Spleen (tissue), 11 donors: ENCODE measurements at regions not wholly inside any gene's neighbourhood (a gene's known extent, or its start where the extent isn't known, plus 50 kb on each side); places are given as distances from the start of the nearest gene placed in this dataset.

ENCODE experiments used
- DNase-seq: peaks from one replicate; pipeline ENCODE4 v3.0.0-alpha.2; 2020
- H3K27ac ChIP-seq, 8 donors: fragments of 200-600 bp; sonication (generic) in 7 of 8; 1 replicate in 4 of 8; 2 replicates in 4 of 8; pipeline versions ENCODE4 v1.5.0 to v1.8.0; 2016 to 2021; ENCODE audit warnings: inconsistent platforms in 4 of 8, mild to moderate bottlenecking in 4 of 8, moderate library complexity in 1 of 8
- H3K27me3 ChIP-seq, 7 donors: fragments of 200-600 bp; sonication (generic) in 6 of 7; replicated peaks in 1 of 7; 1 replicate in 4 of 7; 2 replicates in 3 of 7; pipeline versions ENCODE4 v1.5.0 to v1.8.0; 2016 to 2021; ENCODE audit warnings: inconsistent platforms in 3 of 7, mild to moderate bottlenecking in 1 of 7
- H3K36me3 ChIP-seq, 6 donors: fragments of 200-600 bp; sonication (generic) in 5 of 6; 1 replicate in 4 of 6; 2 replicates in 2 of 6; pipeline versions ENCODE4 v1.5.0 to v1.8.0; 2016 to 2021; ENCODE audit warnings: inconsistent platforms in 2 of 6
- H3K4me1 ChIP-seq, 6 donors: fragments of 200-600 bp; sonication (generic) in 5 of 6; 1 replicate in 3 of 6; 2 replicates in 3 of 6; pipeline versions ENCODE4 v1.5.0 to v1.8.0; 2016 to 2021; ENCODE audit warnings: inconsistent platforms in 3 of 6
- H3K4me3 ChIP-seq, 8 donors: fragments of 200-600 bp; sonication (generic) in 7 of 8; 1 replicate in 4 of 8; 2 replicates in 4 of 8; pipeline versions ENCODE4 v1.5.0 to v1.8.0; 2016 to 2021; ENCODE audit warnings: inconsistent platforms in 4 of 8, mild to moderate bottlenecking in 4 of 8, moderate library complexity in 2 of 8
- H3K9me3 ChIP-seq, 8 donors: fragments of 200-600 bp; sonication (generic) in 7 of 8; 1 replicate in 4 of 8; 2 replicates in 4 of 8; pipeline versions ENCODE4 v1.5.0 to v1.8.0; 2016 to 2021; ENCODE audit warnings: inconsistent platforms in 4 of 8
- CTCF ChIP-seq, 11 experiments: fragments of 200-600 bp in 7 of 11; fragments of 450-650 bp in 4 of 11; sonication (generic) in 4 of 11; IDR thresholded peaks in 8 of 11; conservative IDR thresholded peaks in 3 of 11; 1 replicate in 7 of 11; 2 replicates in 4 of 11; pipeline versions ENCODE4 v1.4.0 to v1.8.0; 2016 to 2021; ENCODE audit warnings: antibody characterized with exemption in 11 of 11, inconsistent platforms in 4 of 11, mild to moderate bottlenecking in 1 of 11
- POLR2A ChIP-seq, 3 donors: fragments of 450-650 bp; IDR thresholded peaks; one replicate each; pipeline ENCODE4 v1.5.1; 2017; ENCODE audit warnings: antibody characterized with exemption in 3 of 3, mild to moderate bottlenecking in 1 of 3
- POLR2AphosphoS5 ChIP-seq, 3 donors: sonication (generic); formaldehyde crosslinking; IDR thresholded peaks; one replicate each; pipeline ENCODE4 v1.5.1; 2017; ENCODE audit warnings: antibody characterized with exemption in 3 of 3
- whole genome bisulfite sequencing, 5 donors: extraction: QIAGEN DNeasy Blood & Tissue Kit in 3 of 5; methylation state at CpG; one replicate each; pipeline versions ENCODE4 v1.1.5 to v1.1.7; 2013 to 2018; 5-methylcytosine and 5-hydroxymethylcytosine counted together
- intact Hi-C: fragments of 100-400 bp; cut with DNase I; formaldehyde crosslinking; loops from one replicate; pipeline ENCODE4 v1.15.0; 2023; ENCODE audit warnings: low total_unique reads
- donor health status: healthy with polysubstance abuse.
- donor health status: DM: no; HTN: no; CAD: no; lungs with moderate emphysema.
- donor health status: DM: no; HTN: no; CAD: no.
- donor health status: Bipolar disorder and iron deficiency.
- donor health status: healthy.
- donor health status: DM: no; HTN: no; CAD: no.
- donor health status: DM: yes; HTN: yes; CAD: no.

GRCh38 chr2:118650327-118650726 lies 197.1 kb downstream of the EN1 start:
- TF ChIP-seq CTCF (IDR thresholded peaks at IDR 0.05 in 8 of 11, conservative IDR thresholded peaks at IDR 0.05 in 3 of 11) = no peak
- TF ChIP-seq POLR2A (IDR thresholded peaks at IDR 0.05) = no peak
- TF ChIP-seq POLR2AphosphoS5 (IDR thresholded peaks at IDR 0.05) = no peak
- Histone ChIP-seq H3K36me3 (no peaks in the 10 kb centered on the region), H3K27me3 (no peaks in the 10 kb centered on the region), H3K9me3 (peaks cover 0 to 37% (median 18%) of the 10 kb centered on the region in 8 donors), H3K27ac (no peak overlapping the region), H3K4me1 (no peaks in the 10 kb centered on the region), H3K4me3 (no peak overlapping the region)
- intact Hi-C loops = no loop called here
- DNase-seq = no peak

DNA sequence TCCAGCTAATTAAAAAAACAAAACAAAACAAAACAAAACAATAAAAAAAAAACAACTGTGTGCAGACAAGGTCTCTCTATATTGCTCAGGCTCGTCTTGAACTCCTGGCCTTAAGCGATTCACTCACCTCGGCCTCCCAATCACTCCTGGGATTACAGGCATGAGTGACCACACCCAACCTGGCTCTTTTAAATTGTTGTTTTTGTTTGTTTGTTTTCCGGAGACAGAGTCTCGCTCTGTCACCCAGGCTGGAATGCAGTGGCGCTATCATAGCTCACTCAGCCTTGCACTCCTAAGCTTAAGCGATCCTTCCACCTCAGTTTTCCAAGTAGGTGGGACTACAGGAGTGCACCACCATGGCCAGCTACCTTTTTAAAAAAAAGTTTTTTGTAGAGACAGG lies 201.6 kb downstream of the EN1 start:
- intact Hi-C loops = no loop called here

DNA sequence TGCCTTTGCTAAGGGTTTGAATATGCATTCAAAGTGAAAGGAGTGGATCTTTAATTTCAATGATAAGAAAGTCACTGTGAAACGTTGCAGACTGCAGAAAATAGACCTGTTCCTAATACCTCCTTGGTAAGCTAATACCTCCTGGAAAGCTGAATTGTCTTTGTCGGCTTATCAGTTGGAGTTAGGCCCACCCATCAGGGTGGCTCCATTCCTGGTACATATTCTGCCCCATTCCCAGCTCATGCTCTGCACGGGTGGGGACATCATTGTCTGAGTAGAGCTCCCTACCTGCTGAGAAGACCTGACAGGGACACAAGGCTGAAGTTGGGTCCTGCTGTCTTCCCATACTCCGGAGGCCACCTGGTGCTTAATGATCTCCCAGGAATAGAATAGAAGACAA lies 203.3 kb downstream of the EN1 start:
- H3K4me3 ChIP-seq = no peak overlapping the region
- H3K36me3 ChIP-seq = no peaks in the 10 kb centered on the region
- intact Hi-C loops = no loop called here
- 34 to 42% (median 38%) methylated on average over 4 of the region's 4 CpGs for WGBS, 5 donors
- H3K9me3 ChIP-seq = no peaks in the 10 kb centered on the region
- TF ChIP-seq POLR2AphosphoS5 (IDR thresholded peaks at IDR 0.05) (no peak), CTCF (IDR thresholded peaks at IDR 0.05 in 8 of 11, conservative IDR thresholded peaks at IDR 0.05 in 3 of 11) (no peak), POLR2A (IDR thresholded peaks at IDR 0.05) (no peak)
- H3K27ac ChIP-seq = no peak overlapping the region
- no peaks in the 10 kb centered on the region for H3K4me1 ChIP-seq
- DNase-seq = no peak
- H3K27me3 ChIP-seq = no peaks in the 10 kb centered on the region

More for the DNA sequence above, 201.6 kb downstream of the EN1 start:
- DNase-seq = no peak
- Histone ChIP-seq H3K4me3 (no peak overlapping the region), H3K27me3 (no peaks in the 10 kb centered on the region), H3K27ac (no peak overlapping the region), H3K4me1 (no peaks in the 10 kb centered on the region), H3K36me3 (no peaks in the 10 kb centered on the region), H3K9me3 (peaks cover 0 to 12% (median 9%) of the 10 kb centered on the region in 8 donors)
- WGBS, 5 donors = 79 to 86% (median 81%) methylated on average over 7 of the region's 7 CpGs
- TF ChIP-seq CTCF (IDR thresholded peaks at IDR 0.05 in 8 of 11, conservative IDR thresholded peaks at IDR 0.05 in 3 of 11) = no peak

DNA sequence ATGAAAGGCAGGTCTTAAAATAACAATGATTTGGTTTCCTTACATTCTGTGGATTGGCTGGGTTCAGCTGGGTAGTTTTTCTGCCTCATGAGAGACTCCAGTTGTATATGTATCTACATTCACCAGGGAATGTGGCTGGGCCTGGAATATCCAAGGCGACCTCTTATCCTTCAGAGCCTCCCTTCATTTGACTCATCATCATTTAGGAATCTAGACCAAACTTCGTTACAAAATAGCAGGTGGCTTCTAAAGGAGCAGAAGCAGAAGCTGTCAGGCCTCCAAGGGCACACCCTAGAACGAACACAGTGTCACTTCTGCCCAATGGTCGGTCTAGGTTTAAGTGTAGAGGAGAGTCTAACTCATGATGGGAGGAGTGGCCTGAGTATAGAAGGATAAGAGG lies 204.2 kb downstream of the EN1 start:
- Histone ChIP-seq H3K27me3 (no peaks in the 10 kb centered on the region), H3K9me3 (no peaks in the 10 kb centered on the region), H3K27ac (no peak overlapping the region), H3K4me1 (no peaks in the 10 kb centered on the region), H3K4me3 (no peak overlapping the region), H3K36me3 (no peaks in the 10 kb centered on the region)
- TF ChIP-seq POLR2AphosphoS5 (IDR thresholded peaks at IDR 0.05) (no peak), CTCF (IDR thresholded peaks at IDR 0.05 in 8 of 11, conservative IDR thresholded peaks at IDR 0.05 in 3 of 11) (no peak), POLR2A (IDR thresholded peaks at IDR 0.05) (no peak)
- intact Hi-C loops = no loop called here
- DNase-seq = no peak
- WGBS, 5 donors = 66 to 79% (median 72%) methylated on average over 4 of the region's 4 CpGs
